Gastrocnemius medialis (tissue), 4 donors: ENCODE measurements at regions not wholly inside any gene's neighbourhood (a gene's known extent, or its start where the extent isn't known, plus 50 kb on each side); places are given as distances from the start of the nearest gene placed in this dataset.

ENCODE experiments used
- ATAC-seq, 2 donors: fragments of 150-250 bp; one replicate each; pipeline ENCODE4 v1.9.1; 2016
- DNase-seq, 2 donors: peaks; one replicate each; pipeline ENCODE4 v3.0.0-alpha.2; 2019
- H3K27ac ChIP-seq, 4 donors: fragments of 200-600 bp; sonication (generic); 1 replicate in 1 of 4; 2 replicates in 3 of 4; pipeline ENCODE4 v1.5.1; 2016 to 2018; ENCODE audit warnings: mild to moderate bottlenecking in 2 of 4, moderate library complexity in 1 of 4
- H3K27me3 ChIP-seq, 3 donors: fragments of 200-600 bp; sonication (generic) in 2 of 3; 1 replicate in 1 of 3; 2 replicates in 2 of 3; pipeline versions ENCODE4 v1.5.1 to v1.6.0; 2016 to 2019; ENCODE audit warnings: mild to moderate bottlenecking in 1 of 3, moderate library complexity in 1 of 3
- H3K36me3 ChIP-seq, 2 donors: fragments of 200-600 bp; sonication (generic) in 1 of 2; one replicate each; pipeline ENCODE4 v1.5.1; 2017 to 2018
- H3K4me1 ChIP-seq, 2 donors: fragments of 200-600 bp; sonication (generic) in 1 of 2; one replicate each; pipeline ENCODE4 v1.5.1; 2016 to 2017; ENCODE audit warnings: mild to moderate bottlenecking in 2 of 2
- H3K4me3 ChIP-seq, 4 donors: fragments of 200-600 bp; sonication (generic) in 3 of 4; 1 replicate in 1 of 4; 2 replicates in 3 of 4; pipeline ENCODE4 v1.5.1; 2016 to 2019; ENCODE audit warnings: mild to moderate bottlenecking in 2 of 4
- H3K9me3 ChIP-seq, 3 donors: fragments of 200-600 bp; sonication (generic) in 2 of 3; 1 replicate in 1 of 3; 2 replicates in 2 of 3; pipeline ENCODE4 v1.5.1; 2016 to 2019
- CTCF ChIP-seq, 5 experiments: fragments of 450-650 bp in 3 of 5; fragments of 200-600 bp in 2 of 5; sonication (generic) in 2 of 5; IDR thresholded peaks in 4 of 5; conservative IDR thresholded peaks in 1 of 5; 1 replicate in 4 of 5; 2 replicates in 1 of 5; pipeline ENCODE4 v1.5.1; 2016 to 2019; ENCODE audit warnings: antibody characterized with exemption in 5 of 5, mild to moderate bottlenecking in 3 of 5, moderate library complexity in 3 of 5
- POLR2A ChIP-seq, 2 donors: fragments of 450-650 bp; IDR thresholded peaks; one replicate each; pipeline ENCODE4 v1.6.1; 2017; ENCODE audit warnings: antibody characterized with exemption in 2 of 2, mild to moderate bottlenecking in 2 of 2, moderate library complexity in 2 of 2
- in situ Hi-C, 4 donors: fragments of 200-750 bp; cut with MboI; loops; one replicate each; pipeline versions ENCODE4 v1.15.0 to v1.8.0; 2017; ENCODE audit warnings: low sequenced_read_pairs in 4 of 4
- intact Hi-C: fragments of 100-400 bp; cut with DNase I; formaldehyde crosslinking; loops from one replicate; pipeline ENCODE4 v1.15.1; 2023; ENCODE audit warnings: low total_unique reads

DNA sequence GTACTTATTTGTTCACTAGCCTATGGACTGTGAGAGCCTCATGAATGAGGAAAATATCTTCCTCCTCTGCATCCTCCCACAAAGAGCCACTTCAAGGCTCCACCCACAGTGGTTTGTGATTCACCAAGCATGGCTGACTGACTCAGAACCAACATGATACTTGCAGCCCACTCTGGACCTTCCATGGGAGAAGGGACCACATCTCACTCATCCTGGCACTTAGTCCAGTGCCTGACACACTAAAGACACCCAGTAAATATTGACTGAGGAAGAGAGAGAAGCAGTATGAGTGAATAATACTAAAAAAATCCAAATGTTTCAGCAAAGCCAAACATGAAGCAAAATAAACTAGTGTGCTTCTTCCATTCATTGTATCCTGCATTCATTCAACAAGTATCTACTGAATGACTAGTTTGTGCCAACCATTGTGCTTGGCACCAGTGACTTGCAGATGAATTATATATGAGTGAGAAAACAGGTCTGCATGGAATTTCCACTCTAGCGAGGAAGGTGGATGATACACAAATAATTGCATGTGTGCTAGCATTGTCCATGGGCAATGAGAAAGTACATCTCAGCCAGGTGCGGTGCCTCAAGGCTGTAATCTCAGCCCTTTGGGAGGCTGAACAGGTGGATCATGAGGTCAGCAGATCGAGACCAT lies 54.9 kb upstream of the BLID start:
- Histone ChIP-seq H3K36me3 (no peaks in the 10 kb centered on the region), H3K27me3 (no peaks in the 10 kb centered on the region), H3K4me3 (no peak overlapping the region), H3K9me3 (no peaks in the 10 kb centered on the region), H3K4me1 (peaks cover 0 to 3% of the 10 kb centered on the region in 2 donors), H3K27ac (no peak overlapping the region)
- in situ Hi-C loops (no loop called here), intact Hi-C loops (no loop called here)
- ATAC-seq (no peak), DNase-seq (no peak)
- no peak for TF ChIP-seq POLR2A (IDR thresholded peaks at IDR 0.05)
- no peak for TF ChIP-seq CTCF (IDR thresholded peaks at IDR 0.05 in 4 of 5, conservative IDR thresholded peaks at IDR 0.05 in 1 of 5)

GRCh38 chr11:122168218-122168617 lies 52.2 kb upstream of the BLID start:
- Histone ChIP-seq H3K27ac (no peak overlapping the region), H3K27me3 (no peaks in the 10 kb centered on the region), H3K4me1 (peaks cover 0 to 3% of the 10 kb centered on the region in 2 donors), H3K4me3 (no peak overlapping the region), H3K36me3 (no peaks in the 10 kb centered on the region), H3K9me3 (no peaks in the 10 kb centered on the region)
- TF ChIP-seq POLR2A (IDR thresholded peaks at IDR 0.05) (no peak), CTCF (IDR thresholded peaks at IDR 0.05 in 4 of 5, conservative IDR thresholded peaks at IDR 0.05 in 1 of 5) (no peak)
- ATAC-seq (no peak), DNase-seq (no peak)
- intact Hi-C loops, result no loop called here
- in situ Hi-C loops, result no loop called here

DNA sequence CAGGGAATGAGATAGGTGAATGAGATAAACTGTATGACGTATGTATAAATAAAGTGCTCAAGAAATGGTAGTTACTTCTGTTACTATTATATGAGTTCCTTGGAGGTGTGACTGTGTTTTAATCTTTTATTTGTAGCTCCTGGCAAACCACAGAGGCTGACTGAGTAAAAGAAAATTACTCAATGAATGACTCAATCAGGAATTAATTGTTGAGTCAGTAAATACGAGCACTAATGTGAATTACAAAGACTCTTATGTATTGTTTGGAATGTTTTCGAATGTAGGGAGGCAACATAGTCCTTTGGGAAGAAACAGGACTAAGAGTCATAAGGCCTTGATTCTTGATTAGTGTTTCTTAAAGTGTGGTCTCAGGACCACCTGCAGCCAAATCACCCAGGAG lies 51.1 kb upstream of the BLID start:
- H3K4me1 ChIP-seq, result peaks cover under 1 to 3% of the 10 kb centered on the region in 2 donors
- H3K4me3 ChIP-seq, result no peak overlapping the region
- TF ChIP-seq CTCF (IDR thresholded peaks at IDR 0.05 in 4 of 5, conservative IDR thresholded peaks at IDR 0.05 in 1 of 5) (no peak), POLR2A (IDR thresholded peaks at IDR 0.05) (no peak)
- H3K9me3 ChIP-seq, result no peaks in the 10 kb centered on the region
- ATAC-seq (peak in 1 of 2 donors; percentile 36), DNase-seq (no peak)
- no peak overlapping the region for H3K27ac ChIP-seq
- no peaks in the 10 kb centered on the region for H3K36me3 ChIP-seq
- no peaks in the 10 kb centered on the region for H3K27me3 ChIP-seq
- in situ Hi-C loops (no loop called here), intact Hi-C loops (no loop called here)

GRCh38 chr11:122165607-122166371 lies 49.8 kb upstream of the BLID start:
- Histone ChIP-seq H3K27me3 (no peaks in the 10 kb centered on the region), H3K4me1 (peaks cover 9 to 13% of the 10 kb centered on the region in 2 donors), H3K9me3 (no peaks in the 10 kb centered on the region), H3K27ac (no peak overlapping the region), H3K4me3 (no peak overlapping the region), H3K36me3 (no peaks in the 10 kb centered on the region)
- intact Hi-C loops (no loop called here), in situ Hi-C loops (no loop called here)
- ATAC-seq, result no peak
- no peak for DNase-seq
- TF ChIP-seq POLR2A (IDR thresholded peaks at IDR 0.05) (no peak), CTCF (IDR thresholded peaks at IDR 0.05 in 4 of 5, conservative IDR thresholded peaks at IDR 0.05 in 1 of 5) (no peak)
